NT2/D1 (cell line): ENCODE measurements at regions not wholly inside any gene's neighbourhood (a gene's known extent, or its start where the extent isn't known, plus 50 kb on each side); places are given as distances from the start of the nearest gene placed in this dataset.

Source experiments
- SUZ12 ChIP-seq: IDR thresholded peaks from 2 replicates; pipeline ENCODE4 v1.6.1; 2011; ENCODE audit not compliant: insufficient read length, insufficient read depth; ENCODE audit errors: extremely low read depth
- YY1 ChIP-seq: IDR thresholded peaks from 2 replicates; pipeline ENCODE4 v1.6.1; 2011; ENCODE audit not compliant: insufficient read length, insufficient read depth
- ZNF274 ChIP-seq: IDR thresholded peaks from 2 replicates; pipeline ENCODE4 v1.6.1; 2011; ENCODE audit warnings: mild to moderate bottlenecking, low read depth, low read length

- TF ChIP-seq ZNF274 (no peak), SUZ12 (no peak), YY1 (no peak)
These were observed 106.7 kb upstream of the FSHR start for GRCh38 chr2:49260979-49261538.
